ENCODE measurements at regions not wholly inside any gene's neighbourhood (a gene's known extent, or its start where the extent isn't known, plus 50 kb on each side); places are given as distances from the start of the nearest gene placed in this dataset.

- Mint-ChIP-seq H3K36me3 (ENCODE audit: low read depth, unreplicated experiment) (no peaks in the 10 kb centered on the region), H3K27me3 (ENCODE audit: unreplicated experiment) (no peaks in the 10 kb centered on the region), H3K4me3 (ENCODE audit: unreplicated experiment) (no peak overlapping the region), H3K27ac (ENCODE audit: unreplicated experiment) (no peak overlapping the region), H3K4me1 (ENCODE audit: unreplicated experiment) (no peaks in the 10 kb centered on the region), H3K9me3 (ENCODE audit: unreplicated experiment) (no peaks in the 10 kb centered on the region)
- no peak for DNase-seq (ENCODE audit: low spot score)
- no peak for TF ChIP-seq CTCF (IDR thresholded peaks at IDR 0.05; ENCODE audit: unreplicated experiment)
Observed at GRCh38 chr2:155424518-155424917, 726.0 kb downstream of the KCNJ3 start.

- DNase-seq (ENCODE audit: low spot score), result no peak
- Mint-ChIP-seq H3K27me3 (ENCODE audit: unreplicated experiment) (no peaks in the 10 kb centered on the region), H3K27ac (ENCODE audit: unreplicated experiment) (no peak overlapping the region), H3K4me1 (ENCODE audit: unreplicated experiment) (no peaks in the 10 kb centered on the region), H3K9me3 (ENCODE audit: unreplicated experiment) (no peaks in the 10 kb centered on the region), H3K4me3 (ENCODE audit: unreplicated experiment) (no peak overlapping the region), H3K36me3 (ENCODE audit: low read depth, unreplicated experiment) (no peaks in the 10 kb centered on the region)
- TF ChIP-seq CTCF (IDR thresholded peaks at IDR 0.05; ENCODE audit: unreplicated experiment), result no peak
Observed at GRCh38 chr2:155418753-155419152, 720.3 kb downstream of the KCNJ3 start.

- no peaks in the 10 kb centered on the region for H3K36me3 Mint-ChIP-seq (ENCODE audit: low read depth, unreplicated experiment)
- H3K27ac Mint-ChIP-seq (ENCODE audit: unreplicated experiment), result no peak overlapping the region
- DNase-seq (ENCODE audit: low spot score), result no peak
- H3K4me3 Mint-ChIP-seq (ENCODE audit: unreplicated experiment), result no peak overlapping the region
- H3K9me3 Mint-ChIP-seq (ENCODE audit: unreplicated experiment), result no peaks in the 10 kb centered on the region
- H3K4me1 Mint-ChIP-seq (ENCODE audit: unreplicated experiment), result no peaks in the 10 kb centered on the region
- peaks cover 3% of the 10 kb centered on the region for H3K27me3 Mint-ChIP-seq (ENCODE audit: unreplicated experiment)
- no peak for TF ChIP-seq CTCF (IDR thresholded peaks at IDR 0.05; ENCODE audit: unreplicated experiment)
Observed at GRCh38 chr2:155412598-155412997, 714.1 kb downstream of the KCNJ3 start.

DNA sequence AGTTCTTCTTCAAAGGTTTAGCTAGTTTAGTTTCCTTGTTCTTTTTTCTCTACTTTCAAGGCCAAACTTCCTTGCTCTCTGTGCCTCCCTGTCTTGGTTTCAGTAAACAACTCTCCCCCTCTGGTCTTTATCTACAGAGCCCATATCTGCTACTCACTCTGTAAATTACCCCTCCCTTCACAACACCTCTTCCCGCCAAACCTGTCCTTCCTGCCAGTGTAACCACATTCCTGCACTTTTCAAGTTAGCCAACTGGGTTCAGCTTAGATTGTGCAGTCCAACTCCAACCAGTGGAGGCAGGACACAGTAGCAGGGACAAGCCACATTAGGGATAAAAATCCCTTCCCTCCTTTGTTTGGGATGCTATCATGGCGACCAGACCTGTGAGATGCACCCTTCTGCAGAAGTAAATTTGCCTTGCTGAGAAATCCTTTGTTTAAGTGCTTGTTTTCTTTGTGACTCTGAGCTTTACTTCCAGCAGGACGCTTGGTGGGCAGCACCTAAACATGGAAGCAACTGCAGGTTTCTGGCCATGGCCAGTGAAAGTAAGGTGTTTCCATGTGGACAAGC lies 706.0 kb downstream of the KCNJ3 start:
- DNase-seq (ENCODE audit: low spot score), result no peak
- Mint-ChIP-seq H3K4me3 (ENCODE audit: unreplicated experiment) (no peak overlapping the region), H3K27ac (ENCODE audit: unreplicated experiment) (no peak overlapping the region)

GRCh38 chr2:155393406-155393805 lies 694.9 kb downstream of the KCNJ3 start:
- Mint-ChIP-seq H3K4me3 (ENCODE audit: unreplicated experiment) (no peak overlapping the region), H3K36me3 (ENCODE audit: low read depth, unreplicated experiment) (no peaks in the 10 kb centered on the region), H3K4me1 (ENCODE audit: unreplicated experiment) (peaks cover 3% of the 10 kb centered on the region), H3K9me3 (ENCODE audit: unreplicated experiment) (no peaks in the 10 kb centered on the region), H3K27me3 (ENCODE audit: unreplicated experiment) (peaks cover 1% of the 10 kb centered on the region), H3K27ac (ENCODE audit: unreplicated experiment) (no peak overlapping the region)
- no peak for TF ChIP-seq CTCF (IDR thresholded peaks at IDR 0.05; ENCODE audit: unreplicated experiment)
- DNase-seq (ENCODE audit: low spot score), result no peak

More for the DNA sequence above, 706.0 kb downstream of the KCNJ3 start:
- no peaks in the 10 kb centered on the region for H3K27me3 Mint-ChIP-seq (ENCODE audit: unreplicated experiment)
- TF ChIP-seq CTCF (IDR thresholded peaks at IDR 0.05; ENCODE audit: unreplicated experiment), result no peak
- H3K4me1 Mint-ChIP-seq (ENCODE audit: unreplicated experiment), result no peaks in the 10 kb centered on the region
- peaks cover 10% of the 10 kb centered on the region for H3K36me3 Mint-ChIP-seq (ENCODE audit: low read depth, unreplicated experiment)
- peaks cover 14% of the 10 kb centered on the region for H3K9me3 Mint-ChIP-seq (ENCODE audit: unreplicated experiment)
